Heart right ventricle (tissue), 16 donors: ENCODE measurements at regions not wholly inside any gene's neighbourhood (a gene's known extent, or its start where the extent isn't known, plus 50 kb on each side); places are given as distances from the start of the nearest gene placed in this dataset.

Source experiments
- ATAC-seq, 8 donors: fragments of 200-7000 bp; cut with Tn5 transposase; one replicate each; pipeline ENCODE4 v1.9.1; 2020; ENCODE audit warnings: mild to moderate bottlenecking in 8 of 8, moderate library complexity in 8 of 8, moderate number of reproducible peaks in 1 of 8
- DNase-seq, 2 donors: peaks; one replicate each; pipeline ENCODE4 v3.0.0-alpha.2; 2020
- H3K27ac ChIP-seq, 10 donors: fragments of 200-600 bp; sonication (generic) in 2 of 10; one replicate each; pipeline versions ENCODE4 v1.5.0 to v1.8.0; 2020 to 2022; ENCODE audit warnings: mild to moderate bottlenecking in 3 of 10
- H3K27me3 ChIP-seq, 7 donors: fragments of 200-600 bp; one replicate each; pipeline ENCODE4 v1.8.0; 2021 to 2022; ENCODE audit warnings: mild to moderate bottlenecking in 2 of 7
- H3K36me3 ChIP-seq, 9 donors: fragments of 200-600 bp; sonication (generic) in 1 of 9; one replicate each; pipeline versions ENCODE4 v1.5.0 to v1.8.0; 2020 to 2022; ENCODE audit warnings: mild to moderate bottlenecking in 2 of 9
- H3K4me1 ChIP-seq, 9 donors: fragments of 200-600 bp; sonication (generic) in 1 of 9; one replicate each; pipeline versions ENCODE4 v1.5.0 to v1.8.0; 2020 to 2022; ENCODE audit warnings: mild to moderate bottlenecking in 4 of 9
- H3K4me3 ChIP-seq, 10 donors: fragments of 200-600 bp; sonication (generic) in 2 of 10; one replicate each; pipeline versions ENCODE4 v1.5.0 to v1.8.0; 2020 to 2022; ENCODE audit warnings: mild to moderate bottlenecking in 7 of 10, moderate library complexity in 2 of 10
- H3K9me3 ChIP-seq, 11 donors: fragments of 200-600 bp in 10 of 11; sonication (generic) in 2 of 11; one replicate each; pipeline versions ENCODE4 v1.5.0 to v1.8.0; 2013 to 2022; ENCODE audit warnings: mild to moderate bottlenecking in 2 of 11, control low read depth in 1 of 11, moderate library complexity in 1 of 11
- CTCF ChIP-seq, 9 donors: fragments of 200-600 bp; sonication (generic) in 2 of 9; IDR thresholded peaks; one replicate each; pipeline versions ENCODE4 v1.5.0 to v1.8.0; 2021 to 2022; ENCODE audit warnings: antibody characterized with exemption in 9 of 9, mild to moderate bottlenecking in 5 of 9, moderate library complexity in 1 of 9
- WGBS, 2 donors: extraction: QIAGEN DNeasy Blood & Tissue Kit; methylation state at CpG; one replicate each; pipeline ENCODE4 v1.1.7; 2013; ENCODE audit warnings: inconsistent platforms in 1 of 2; 5-methylcytosine and 5-hydroxymethylcytosine counted together
- intact Hi-C, 10 donors: fragments of 100-400 bp; cut with DNase I; formaldehyde crosslinking; loops; one replicate each; pipeline versions ENCODE4 v1.11.1 to v1.14.2; 2022
- donor health status: Arrhythmogenic right ventricular cardiomyopathy.
- donor health status: ischemic (EF 13 %, LVEDD 7.1; RV severe dilation, severe dysfunction).
- donor health status: healthy with polysubstance abuse.
- donor health status: DM: no; HTN: yes; CAD: no.
- donor health status: DM: no; HTN: no; CAD: no.
- donor health status: ischemic (EF 25% LVEDD 6.9; RV normal size, moderate dysfunction).
- donor health status: ischemic (EF 25% LVEDD 5.7; RV mildly dilated, moderate dysfunction).
- donor health status: healthy.
- donor health status: DM: yes; HTN: yes; CAD: no.
- donor health status: Ischemic cardiomyopathy.
- donor health status: ischemic (EF 35%, LVEDD 5.7; RV mildly dilated, moderate dysfunction).
- donor health status: nonischemic (EF 11% LVEDD 7.7; RV severe dilation, severe dysfunction).
- donor health status: DM: yes; HTN: yes; CAD: no.
- donor health status: PGD.
- donor health status: ischemic (EF 29% LVEDD 5.4; RV normal size, mild dysfunction).
- donor health status: nonischemic (EF 23%, LVEDD 6.1; RV moderate dilation, normal function).

- H3K4me3 ChIP-seq = no peak overlapping the region
- H3K27ac ChIP-seq = no peak overlapping the region
- ATAC-seq (no peak), DNase-seq (no peak)
- peaks cover 0 to 6% (median 0%) of the 10 kb centered on the region in 9 donors for H3K4me1 ChIP-seq
- TF ChIP-seq CTCF (IDR thresholded peaks at IDR 0.05) = no peak
- H3K27me3 ChIP-seq = peaks cover 0 to 10% (median 5%) of the 10 kb centered on the region in 7 donors
- intact Hi-C loops = loop anchor here in 1 of 10 donors (1.0 kb wide), 1 partner anchor 39 kb away; no protein-coding TSS in a partner anchor
- WGBS, 2 donors = 71 to 74% methylated on average over 3 of the region's 3 CpGs
- H3K9me3 ChIP-seq = no peaks in the 10 kb centered on the region
- H3K36me3 ChIP-seq = no peaks in the 10 kb centered on the region
These were observed 71.0 kb upstream of the ACP3 start for GRCh38 chr3:132246212-132246611.

- no peak overlapping the region for H3K4me3 ChIP-seq
- no peak overlapping the region for H3K27ac ChIP-seq
- H3K36me3 ChIP-seq = no peaks in the 10 kb centered on the region
- intact Hi-C loops = no loop called here
- DNase-seq (no peak), ATAC-seq (no peak)
- no peaks in the 10 kb centered on the region for H3K9me3 ChIP-seq
- peaks cover 0 to 6% (median 0%) of the 10 kb centered on the region in 9 donors for H3K4me1 ChIP-seq
- TF ChIP-seq CTCF (IDR thresholded peaks at IDR 0.05) = no peak
- H3K27me3 ChIP-seq = peaks cover 0 to 10% (median 5%) of the 10 kb centered on the region in 7 donors
- WGBS, 2 donors = 47 to 61% methylated on average over 1 of the region's 1 CpG
These were observed 70.0 kb upstream of the ACP3 start for GRCh38 chr3:132247211-132247610.

GRCh38 chr3:132248490-132248889 lies 68.7 kb upstream of the ACP3 start:
- no peak for ATAC-seq
- TF ChIP-seq CTCF (IDR thresholded peaks at IDR 0.05) = no peak
- 29 to 77% methylated on average over 1 of the region's 1 CpG for WGBS, 2 donors
- no peak overlapping the region for H3K27ac ChIP-seq
- H3K36me3 ChIP-seq = no peaks in the 10 kb centered on the region
- H3K4me3 ChIP-seq = no peak overlapping the region
- peaks cover 0 to 6% (median 0%) of the 10 kb centered on the region in 9 donors for H3K4me1 ChIP-seq
- H3K9me3 ChIP-seq = no peaks in the 10 kb centered on the region
- peaks cover 0 to 10% (median 5%) of the 10 kb centered on the region in 7 donors for H3K27me3 ChIP-seq
- no peak for DNase-seq
- intact Hi-C loops = no loop called here

- intact Hi-C loops = loop anchor here in 8 of 10 donors (1.0 to 10.0 kb wide), 9 partner anchors 89 to 161 kb away; partner anchors contain the start of gene DNAJC13 (in 1 of the 8)
- no peak overlapping the region for H3K4me3 ChIP-seq
- peaks cover 0 to 10% (median 5%) of the 10 kb centered on the region in 7 donors for H3K27me3 ChIP-seq
- peak; percentile 27 to 81 (median 70) for TF ChIP-seq CTCF (IDR thresholded peaks at IDR 0.05)
- H3K36me3 ChIP-seq = no peaks in the 10 kb centered on the region
- peaks cover 0 to 14% (median 0%) of the 10 kb centered on the region in 9 donors for H3K4me1 ChIP-seq
- H3K9me3 ChIP-seq = no peaks in the 10 kb centered on the region
- H3K27ac ChIP-seq = no peak overlapping the region
- ATAC-seq = peak in 1 of 8 donors; percentile 46
- peak in 1 of 2 donors; percentile 19 for DNase-seq
- WGBS, 2 donors = 8 to 9% methylated on average over 4 of the region's 4 CpGs
These were observed 63.8 kb upstream of the ACP3 start for GRCh38 chr3:132253262-132253878.
